ENCODE measurements at regions not wholly inside any gene's neighbourhood (a gene's known extent, or its start where the extent isn't known, plus 50 kb on each side); places are given as distances from the start of the nearest gene placed in this dataset.
"Not testable (repeated sequence)": the region's sequence is repeated elsewhere in the genome, so short reads cannot be mapped to it uniquely, and the experiment has no call there.

GRCh38 chr6:18640134-18640533 is 253.0 kb downstream of the RNF144B start:
- Histone ChIP-seq H3K36me3 (ENCODE audit: control insufficient read depth in 2 of 2, insufficient read depth in 2 of 2, low read length in 1 of 2) (no peaks in the 10 kb centered on the region), H3K4me1 (ENCODE audit: control insufficient read depth in 2 of 2, insufficient read depth in 2 of 2, low read length in 2 of 2) (no peaks in the 10 kb centered on the region), H3K9me3 (ENCODE audit: control insufficient read depth in 2 of 2, insufficient read depth in 1 of 2, low read length in 1 of 2) (no peaks in the 10 kb centered on the region), H3K27ac (ENCODE audit: low read depth in 1 of 2, low read length in 1 of 2) (no peak overlapping the region), H3K4me3 (ENCODE audit: low read length in 2 of 2) (no peak overlapping the region), H3K27me3 (ENCODE audit: control insufficient read depth in 2 of 2, insufficient read depth in 1 of 2, low read length in 1 of 2) (no peaks in the 10 kb centered on the region)
- no peak for DNase-seq (ENCODE audit: low read depth in 6 of 9, low spot score in 9 of 9)

GRCh38 chr6:18640754-18641153 is 253.6 kb downstream of the RNF144B start:
- H3K4me3 ChIP-seq (ENCODE audit: low read length in 2 of 2): no peak overlapping the region
- no peak overlapping the region for H3K27ac ChIP-seq (ENCODE audit: low read depth in 1 of 2, low read length in 1 of 2)
- H3K4me1 ChIP-seq (ENCODE audit: control insufficient read depth in 2 of 2, insufficient read depth in 2 of 2, low read length in 2 of 2): no peaks in the 10 kb centered on the region
- no peaks in the 10 kb centered on the region for H3K36me3 ChIP-seq (ENCODE audit: control insufficient read depth in 2 of 2, insufficient read depth in 2 of 2, low read length in 1 of 2)
- H3K9me3 ChIP-seq (ENCODE audit: control insufficient read depth in 2 of 2, insufficient read depth in 1 of 2, low read length in 1 of 2): no peaks in the 10 kb centered on the region
- WGBS: 82% methylated on average over 1 of the region's 1 CpG
- DNase-seq (ENCODE audit: low read depth in 6 of 9, low spot score in 9 of 9): no peak
- H3K27me3 ChIP-seq (ENCODE audit: control insufficient read depth in 2 of 2, insufficient read depth in 1 of 2, low read length in 1 of 2): no peaks in the 10 kb centered on the region

GRCh38 chr6:18654821-18655220 is 267.7 kb downstream of the RNF144B start:
- Histone ChIP-seq H3K9me3 (ENCODE audit: control insufficient read depth in 2 of 2, insufficient read depth in 1 of 2, low read length in 1 of 2) (peaks cover 0 to 8% of the 10 kb centered on the region in 2 donors), H3K27me3 (ENCODE audit: control insufficient read depth in 2 of 2, insufficient read depth in 1 of 2, low read length in 1 of 2) (no peaks in the 10 kb centered on the region), H3K4me3 (ENCODE audit: low read length in 2 of 2) (no peak overlapping the region), H3K36me3 (ENCODE audit: control insufficient read depth in 2 of 2, insufficient read depth in 2 of 2, low read length in 1 of 2) (no peaks in the 10 kb centered on the region), H3K4me1 (ENCODE audit: control insufficient read depth in 2 of 2, insufficient read depth in 2 of 2, low read length in 2 of 2) (no peaks in the 10 kb centered on the region), H3K27ac (ENCODE audit: low read depth in 1 of 2, low read length in 1 of 2) (no peak overlapping the region)
- DNase-seq (ENCODE audit: low read depth in 6 of 9, low spot score in 9 of 9): no peak

- Histone ChIP-seq H3K9me3 (ENCODE audit: control insufficient read depth in 2 of 2, insufficient read depth in 1 of 2, low read length in 1 of 2) (peaks cover 0 to 8% of the 10 kb centered on the region in 2 donors), H3K27ac (ENCODE audit: low read depth in 1 of 2, low read length in 1 of 2) (no peak overlapping the region), H3K4me3 (ENCODE audit: low read length in 2 of 2) (no peak overlapping the region), H3K4me1 (ENCODE audit: control insufficient read depth in 2 of 2, insufficient read depth in 2 of 2, low read length in 2 of 2) (no peaks in the 10 kb centered on the region), H3K36me3 (ENCODE audit: control insufficient read depth in 2 of 2, insufficient read depth in 2 of 2, low read length in 1 of 2) (no peaks in the 10 kb centered on the region), H3K27me3 (ENCODE audit: control insufficient read depth in 2 of 2, insufficient read depth in 1 of 2, low read length in 1 of 2) (no peaks in the 10 kb centered on the region)
- 89% methylated on average over 5 of the region's 5 CpGs for WGBS
- no peak for DNase-seq (ENCODE audit: low read depth in 6 of 9, low spot score in 9 of 9)
These were observed 269.4 kb downstream of the RNF144B start for GRCh38 chr6:18656506-18656905.

GRCh38 chr6:18659994-18660393 is 272.8 kb downstream of the RNF144B start:
- DNase-seq (ENCODE audit: low read depth in 6 of 9, low spot score in 9 of 9); H3K4me1 ChIP-seq (ENCODE audit: control insufficient read depth in 2 of 2, insufficient read depth in 2 of 2, low read length in 2 of 2); H3K27me3 ChIP-seq (ENCODE audit: control insufficient read depth in 2 of 2, insufficient read depth in 1 of 2, low read length in 1 of 2); H3K4me3 ChIP-seq (ENCODE audit: low read length in 2 of 2); H3K36me3 ChIP-seq (ENCODE audit: control insufficient read depth in 2 of 2, insufficient read depth in 2 of 2, low read length in 1 of 2); H3K9me3 ChIP-seq (ENCODE audit: control insufficient read depth in 2 of 2, insufficient read depth in 1 of 2, low read length in 1 of 2); H3K27ac ChIP-seq (ENCODE audit: low read depth in 1 of 2, low read length in 1 of 2): not testable (repeated sequence)
- WGBS: 96% methylated on average over 5 of the region's 5 CpGs

GRCh38 chr6:18663011-18663410 is 275.9 kb downstream of the RNF144B start:
- H3K4me1 ChIP-seq (ENCODE audit: control insufficient read depth in 2 of 2, insufficient read depth in 2 of 2, low read length in 2 of 2): no peaks in the 10 kb centered on the region
- no peaks in the 10 kb centered on the region for H3K9me3 ChIP-seq (ENCODE audit: control insufficient read depth in 2 of 2, insufficient read depth in 1 of 2, low read length in 1 of 2)
- no peak for DNase-seq (ENCODE audit: low read depth in 6 of 9, low spot score in 9 of 9)
- no peaks in the 10 kb centered on the region for H3K27me3 ChIP-seq (ENCODE audit: control insufficient read depth in 2 of 2, insufficient read depth in 1 of 2, low read length in 1 of 2)
- no peaks in the 10 kb centered on the region for H3K36me3 ChIP-seq (ENCODE audit: control insufficient read depth in 2 of 2, insufficient read depth in 2 of 2, low read length in 1 of 2)
- 87% methylated on average over 1 of the region's 1 CpG for WGBS
- H3K27ac ChIP-seq (ENCODE audit: low read depth in 1 of 2, low read length in 1 of 2): no peak overlapping the region
- no peak overlapping the region for H3K4me3 ChIP-seq (ENCODE audit: low read length in 2 of 2)

DNA sequence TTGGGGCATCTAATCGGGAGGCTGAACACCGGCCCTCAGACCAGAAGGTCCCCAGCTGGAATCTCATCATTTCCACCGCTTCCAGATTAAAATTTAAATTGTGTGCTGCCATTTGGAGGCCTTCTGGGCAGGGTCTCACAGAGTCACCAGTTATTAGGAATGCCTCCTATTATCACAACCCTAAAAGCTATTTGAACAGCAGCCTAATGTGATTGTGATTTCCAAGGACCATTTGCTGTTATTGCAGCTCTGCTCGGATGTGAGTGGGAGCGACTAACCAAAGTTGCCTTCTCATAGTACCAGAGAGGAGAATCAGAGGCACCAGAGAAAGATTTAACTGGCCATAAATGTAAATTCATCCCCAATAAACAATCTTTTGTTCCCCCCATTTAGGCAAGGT is 277.3 kb downstream of the RNF144B start:
- no peaks in the 10 kb centered on the region for H3K9me3 ChIP-seq (ENCODE audit: control insufficient read depth in 2 of 2, insufficient read depth in 1 of 2, low read length in 1 of 2)
- no peak for DNase-seq (ENCODE audit: low read depth in 6 of 9, low spot score in 9 of 9)
- H3K27ac ChIP-seq (ENCODE audit: low read depth in 1 of 2, low read length in 1 of 2): no peak overlapping the region
- WGBS: 95% methylated on average over 5 of the region's 5 CpGs
- H3K4me1 ChIP-seq (ENCODE audit: control insufficient read depth in 2 of 2, insufficient read depth in 2 of 2, low read length in 2 of 2): no peaks in the 10 kb centered on the region
- no peaks in the 10 kb centered on the region for H3K36me3 ChIP-seq (ENCODE audit: control insufficient read depth in 2 of 2, insufficient read depth in 2 of 2, low read length in 1 of 2)
- H3K4me3 ChIP-seq (ENCODE audit: low read length in 2 of 2): no peak overlapping the region
- no peaks in the 10 kb centered on the region for H3K27me3 ChIP-seq (ENCODE audit: control insufficient read depth in 2 of 2, insufficient read depth in 1 of 2, low read length in 1 of 2)

- WGBS: 64% methylated on average over 2 of the region's 2 CpGs
- Histone ChIP-seq H3K9me3 (ENCODE audit: control insufficient read depth in 2 of 2, insufficient read depth in 1 of 2, low read length in 1 of 2) (no peaks in the 10 kb centered on the region), H3K27ac (ENCODE audit: low read depth in 1 of 2, low read length in 1 of 2) (no peak overlapping the region), H3K4me3 (ENCODE audit: low read length in 2 of 2) (no peak overlapping the region), H3K4me1 (ENCODE audit: control insufficient read depth in 2 of 2, insufficient read depth in 2 of 2, low read length in 2 of 2) (no peaks in the 10 kb centered on the region), H3K27me3 (ENCODE audit: control insufficient read depth in 2 of 2, insufficient read depth in 1 of 2, low read length in 1 of 2) (no peaks in the 10 kb centered on the region), H3K36me3 (ENCODE audit: control insufficient read depth in 2 of 2, insufficient read depth in 2 of 2, low read length in 1 of 2) (no peaks in the 10 kb centered on the region)
- no peak for DNase-seq (ENCODE audit: low read depth in 6 of 9, low spot score in 9 of 9)
These were observed 280.5 kb downstream of the RNF144B start for GRCh38 chr6:18667612-18668011.

GRCh38 chr6:18668994-18669393 is 281.8 kb downstream of the RNF144B start:
- WGBS: 90% methylated on average over 3 of the region's 3 CpGs
- Histone ChIP-seq H3K36me3 (ENCODE audit: control insufficient read depth in 2 of 2, insufficient read depth in 2 of 2, low read length in 1 of 2) (no peaks in the 10 kb centered on the region), H3K4me3 (ENCODE audit: low read length in 2 of 2) (no peak overlapping the region), H3K9me3 (ENCODE audit: control insufficient read depth in 2 of 2, insufficient read depth in 1 of 2, low read length in 1 of 2) (no peaks in the 10 kb centered on the region), H3K27ac (ENCODE audit: low read depth in 1 of 2, low read length in 1 of 2) (no peak overlapping the region), H3K4me1 (ENCODE audit: control insufficient read depth in 2 of 2, insufficient read depth in 2 of 2, low read length in 2 of 2) (no peaks in the 10 kb centered on the region), H3K27me3 (ENCODE audit: control insufficient read depth in 2 of 2, insufficient read depth in 1 of 2, low read length in 1 of 2) (no peaks in the 10 kb centered on the region)
- DNase-seq (ENCODE audit: low read depth in 6 of 9, low spot score in 9 of 9): no peak

GRCh38 chr6:18672852-18673251 is 285.7 kb downstream of the RNF144B start:
- no peaks in the 10 kb centered on the region for H3K27me3 ChIP-seq (ENCODE audit: control insufficient read depth in 2 of 2, insufficient read depth in 1 of 2, low read length in 1 of 2)
- no peak overlapping the region for H3K4me3 ChIP-seq (ENCODE audit: low read length in 2 of 2)
- H3K4me1 ChIP-seq (ENCODE audit: control insufficient read depth in 2 of 2, insufficient read depth in 2 of 2, low read length in 2 of 2): no peaks in the 10 kb centered on the region
- no peaks in the 10 kb centered on the region for H3K36me3 ChIP-seq (ENCODE audit: control insufficient read depth in 2 of 2, insufficient read depth in 2 of 2, low read length in 1 of 2)
- WGBS: 99% methylated on average over 1 of the region's 1 CpG
- H3K27ac ChIP-seq (ENCODE audit: low read depth in 1 of 2, low read length in 1 of 2): no peak overlapping the region
- DNase-seq (ENCODE audit: low read depth in 6 of 9, low spot score in 9 of 9): no peak
- no peaks in the 10 kb centered on the region for H3K9me3 ChIP-seq (ENCODE audit: control insufficient read depth in 2 of 2, insufficient read depth in 1 of 2, low read length in 1 of 2)

All from thymus (tissue), 11 donors.